IMR-90 (cell line): ENCODE measurements at regions not wholly inside any gene's neighbourhood (a gene's known extent, or its start where the extent isn't known, plus 50 kb on each side); places are given as distances from the start of the nearest gene placed in this dataset.

Source experiments
- ATAC-seq: fragments of 200-7000 bp; cut with Tn5 transposase; 2 replicates; pipeline ENCODE4 v1.9.1; 2020; ENCODE audit warnings: low read depth, mild to moderate bottlenecking, moderate library complexity
- BruUV-seq: library from RNA; stranded (reverse); fragments of 400-500 nt; replicated peaks from 2 replicates; lab custom pipeline; 2021; lab: Mats Ljungman, UMichigan
- CTCF ChIA-PET: fragments of 300-600 bp; formaldehyde crosslinking; extraction: SDS; loops from one replicate; lab custom pipeline; 2021; ENCODE audit warnings: antibody characterized with exemption; lab: Yijun Ruan, JAX
- POLR2A ChIA-PET: fragments of 300-600 bp; sonication (Branson Sonifier 250); formaldehyde crosslinking; loops from one replicate; lab custom pipeline; 2022; ENCODE audit warnings: antibody characterized with exemption; ENCODE audit not compliant: unreplicated experiment; lab: Charles Lee
- DNase-seq: peaks from one replicate; pipeline ENCODE4 v3.0.0; 2013
- H2AFZ ChIP-seq: replicated peaks from 2 replicates; pipeline ENCODE3; 2013; ENCODE audit warnings: low read length, mild to moderate bottlenecking; ENCODE audit not compliant: poor library complexity
- H2AK5ac ChIP-seq: 2 replicates; pipeline ENCODE4 v1.6.1; 2013; ENCODE audit warnings: low read depth, low read length, inconsistent platforms
- H2AK9ac ChIP-seq: replicated peaks from 2 replicates; pipeline ENCODE3; 2013; ENCODE audit warnings: mild to moderate bottlenecking, low read depth, low read length, moderate library complexity; ENCODE audit not compliant: poor library complexity
- H2BK120ac ChIP-seq: 2 replicates; pipeline ENCODE4 v1.6.1; 2013; ENCODE audit warnings: low read depth, low read length, inconsistent platforms
- H2BK15ac ChIP-seq: 3 replicates; pipeline ENCODE4 v1.6.1; 2013; ENCODE audit warnings: low read depth, low read length, inconsistent platforms
- H2BK20ac ChIP-seq: 2 replicates; pipeline ENCODE4 v1.6.1; 2013; ENCODE audit warnings: low read depth, mild to moderate bottlenecking, inconsistent platforms, low read length, moderate library complexity
- H2BK5ac ChIP-seq: 2 replicates; pipeline ENCODE4 v1.6.1; 2013; ENCODE audit warnings: mild to moderate bottlenecking, low read depth, low read length, inconsistent platforms; ENCODE audit not compliant: poor library complexity, severe bottlenecking
- H3K14ac ChIP-seq: replicated peaks from 2 replicates; pipeline ENCODE4 v1.6.1; 2013; ENCODE audit warnings: low read depth, low read length, inconsistent platforms
- H3K18ac ChIP-seq: 2 replicates; pipeline ENCODE4 v1.6.1; 2013; ENCODE audit warnings: low read depth, low read length, control low read depth
- H3K23ac ChIP-seq: 2 replicates; pipeline ENCODE4 v1.6.1; 2013; ENCODE audit warnings: low read depth, low read length, inconsistent platforms
- H3K27ac ChIP-seq: 2 replicates; pipeline ENCODE4 v1.5.1; 2013; ENCODE audit warnings: mild to moderate bottlenecking, control low read depth, low read length; ENCODE audit not compliant: insufficient read depth
- H3K27me3 ChIP-seq: 2 replicates; pipeline ENCODE4 v1.6.1; 2013; ENCODE audit warnings: low read length; ENCODE audit not compliant: control insufficient read depth, insufficient read depth
- H3K36me3 ChIP-seq: 2 replicates; pipeline ENCODE4 v1.6.1; 2013; ENCODE audit warnings: low read length, mixed read lengths; ENCODE audit not compliant: control insufficient read depth, insufficient read depth
- H3K4ac ChIP-seq: 2 replicates; pipeline ENCODE4 v1.6.1; 2013; ENCODE audit warnings: low read depth, low read length, inconsistent platforms
- H3K4me1 ChIP-seq: 2 replicates; pipeline ENCODE4 v1.6.1; 2013; ENCODE audit warnings: low read length, mixed read lengths; ENCODE audit not compliant: control insufficient read depth, insufficient read depth
- H3K4me2 ChIP-seq: 2 replicates; pipeline ENCODE4 v1.6.1; 2013; ENCODE audit warnings: low read depth, mild to moderate bottlenecking, control low read depth, low read length, moderate library complexity
- H3K4me3 ChIP-seq: 2 replicates; pipeline ENCODE4 v1.5.1; 2013; ENCODE audit warnings: low read depth, mild to moderate bottlenecking, control low read depth, low read length, moderate library complexity; ENCODE audit not compliant: insufficient read depth
- H3K56ac ChIP-seq: 2 replicates; pipeline ENCODE4 v1.6.1; 2013; ENCODE audit warnings: low read length, inconsistent platforms; ENCODE audit not compliant: insufficient read depth; ENCODE audit errors: extremely low read depth
- H3K79me1 ChIP-seq, 2 experiments: 2 replicates each; pipeline ENCODE4 v1.6.1; 2013; ENCODE audit warnings: low read length in 2 of 2, inconsistent platforms in 1 of 2, low read depth in 1 of 2
- H3K9ac ChIP-seq: 2 replicates; pipeline ENCODE4 v1.6.1; 2013; ENCODE audit warnings: low read depth, low read length, control low read depth
- H3K9me1 ChIP-seq: 2 replicates; pipeline ENCODE4 v1.6.1; 2013; ENCODE audit warnings: low read length, inconsistent platforms; ENCODE audit not compliant: insufficient read depth
- H3K9me3 ChIP-seq: 2 replicates; pipeline ENCODE4 v1.6.1; 2013; ENCODE audit warnings: low read length; ENCODE audit not compliant: control insufficient read depth, insufficient read depth
- H4K20me1 ChIP-seq: 2 replicates; pipeline ENCODE4 v1.6.1; 2013; ENCODE audit warnings: low read length, inconsistent platforms; ENCODE audit not compliant: insufficient read depth
- H4K5ac ChIP-seq: 2 replicates; pipeline ENCODE4 v1.6.1; 2013; ENCODE audit warnings: mild to moderate bottlenecking, low read depth, low read length, control low read depth
- H4K8ac ChIP-seq, 2 experiments: 2 replicates each; pipeline ENCODE4 v1.6.1; 2013; ENCODE audit warnings: low read depth in 2 of 2, low read length in 2 of 2, control low read depth in 1 of 2, inconsistent platforms in 1 of 2
- H4K91ac ChIP-seq: 2 replicates; pipeline ENCODE4 v1.6.1; 2013; ENCODE audit warnings: low read depth, low read length, inconsistent platforms; ENCODE audit not compliant: insufficient read depth
- BHLHE40 ChIP-seq: fragments of 150-350 bp; IDR thresholded peaks from 2 replicates; pipeline ENCODE4 v1.6.1; 2016; ENCODE audit warnings: mild to moderate bottlenecking, low read depth, low read length
- CEBPB ChIP-seq: IDR thresholded peaks from 2 replicates; pipeline ENCODE4 v1.6.1; 2012; ENCODE audit warnings: low read depth, low read length, improper control_type of control experiment
- FOS ChIP-seq: fragments of 150-350 bp; IDR thresholded peaks from 2 replicates; pipeline ENCODE4 v1.6.1; 2016; ENCODE audit warnings: low read depth, low read length
- MAZ ChIP-seq: IDR thresholded peaks from 2 replicates; pipeline ENCODE4 v1.6.1; 2012; ENCODE audit warnings: low read depth, mild to moderate bottlenecking, low read length, improper control_type of control experiment, moderate library complexity, borderline replicate concordance
- MXI1 ChIP-seq: IDR thresholded peaks from 2 replicates; pipeline ENCODE4 v1.6.1; 2012; ENCODE audit warnings: low read depth, mild to moderate bottlenecking, low read length, moderate library complexity, borderline replicate concordance
- NFE2L2 ChIP-seq: fragments of 150-350 bp; IDR thresholded peaks from 2 replicates; pipeline ENCODE4 v1.6.1; 2016; ENCODE audit warnings: low read depth, mild to moderate bottlenecking, low read length
- POLR2A ChIP-seq: IDR thresholded peaks from 2 replicates; pipeline ENCODE4 v1.6.1; 2012; ENCODE audit warnings: mild to moderate bottlenecking, low read depth, low read length
- RAD21 ChIP-seq: IDR thresholded peaks from 2 replicates; pipeline ENCODE4 v1.6.1; 2012; ENCODE audit warnings: low read length, improper control_type of control experiment
- RCOR1 ChIP-seq: IDR thresholded peaks from 2 replicates; pipeline ENCODE4 v1.6.1; 2012; ENCODE audit warnings: mild to moderate bottlenecking, low read length, improper control_type of control experiment; ENCODE audit not compliant: insufficient replicate concordance
- RFX5 ChIP-seq: IDR thresholded peaks from 2 replicates; pipeline ENCODE4 v1.8.0; 2012; ENCODE audit warnings: low read depth, mild to moderate bottlenecking, low read length, moderate library complexity
- SMC3 ChIP-seq: fragments of 150-350 bp; IDR thresholded peaks from 2 replicates; pipeline ENCODE4 v1.6.1; 2016; ENCODE audit warnings: low read depth, mild to moderate bottlenecking, antibody characterized with exemption, low read length, moderate library complexity
- WGBS, 2 experiments: methylation state at CpG; one replicate each; pipeline versions ENCODE4 v1.1.5 to v1.1.7; 2013; ENCODE audit warnings: missing lambda C conversion rate in 2 of 2; ENCODE audit not compliant: insufficient read length in 1 of 2; ENCODE audit errors: extremely low coverage in 2 of 2; 5-methylcytosine and 5-hydroxymethylcytosine counted together
- dilution Hi-C: fragments of 300-500 bp; cut with HindIII; formaldehyde crosslinking; loops from one replicate; pipeline ENCODE4 v1.14.3; 2018; ENCODE audit warnings: low sequenced_read_pairs; ENCODE audit not compliant: unreplicated experiment
- in situ Hi-C: fragments of 300-500 bp; cut with MboI; formaldehyde crosslinking; loops from 3 replicates; pipeline ENCODE4 v1.14.3; 2019; ENCODE audit warnings: low sequenced_read_pairs, inconsistent platforms, mixed read lengths
- intact Hi-C: fragments of 100-400 bp; cut with micrococcal nuclease; formaldehyde crosslinking; loops from 2 replicates; pipeline ENCODE4 v1.10.0; 2022
- TF ChIP-seq, protein P1 (sequence below): fragments of 150-350 bp; IDR thresholded peaks from 2 replicates; pipeline ENCODE4 v1.6.1; 2017; ENCODE audit warnings: mild to moderate bottlenecking, antibody characterized with exemption, low read length, low read depth
- TF ChIP-seq, protein P2 (sequence below): fragments of 150-350 bp; IDR thresholded peaks from 2 replicates; pipeline ENCODE4 v1.6.1; 2016; ENCODE audit warnings: low read depth, mild to moderate bottlenecking, low read length, moderate library complexity, borderline replicate concordance
- TF ChIP-seq, protein P3 (sequence below): conservative IDR thresholded peaks from 2 replicates; pipeline ENCODE4 v1.5.1; 2012; ENCODE audit warnings: mild to moderate bottlenecking, low read depth, low read length, improper control_type of control experiment

DNA sequence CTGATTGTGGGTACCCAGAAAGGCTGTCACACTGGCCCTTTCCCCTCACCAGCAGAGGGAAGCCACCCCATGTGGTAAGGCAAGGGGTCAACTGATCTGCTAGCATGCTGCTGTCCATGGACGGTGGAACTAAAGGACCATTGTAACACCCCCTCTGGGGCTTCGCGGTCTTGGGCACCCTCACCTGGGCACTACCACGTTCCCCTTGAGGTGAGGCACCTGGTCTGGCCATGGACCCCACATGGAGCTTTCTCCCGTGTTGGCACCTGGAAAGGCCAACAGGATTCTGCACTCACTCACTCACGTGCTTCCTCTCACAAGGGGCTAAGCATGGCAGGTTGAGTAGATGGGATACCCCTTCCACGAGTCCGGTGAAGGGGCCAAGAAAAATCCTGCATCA lies 72.0 kb upstream of the RFX3 start:
- BruUV-seq: no TSS peak
- Histone ChIP-seq H3K4me2 (no peak overlapping the region), H4K8ac (no peak overlapping the region), H2AFZ (peak overlapping the region; percentile 21), H4K5ac (no peak overlapping the region), H2BK20ac (no peak overlapping the region), H3K27me3 (no peaks in the 10 kb centered on the region), H2AK9ac (no peak overlapping the region), H3K9me3 (no peaks in the 10 kb centered on the region), H3K9me1 (no peaks in the 10 kb centered on the region), H3K4ac (no peak overlapping the region), H3K79me1 (no peaks in the 10 kb centered on the region), H3K4me3 (no peak overlapping the region), H4K20me1 (no peaks in the 10 kb centered on the region), H2BK15ac (no peak overlapping the region), H3K9ac (no peak overlapping the region), H3K18ac (no peak overlapping the region), H2AK5ac (no peak overlapping the region), H3K14ac (no peak overlapping the region), H3K23ac (no peak overlapping the region), H4K91ac (no peak overlapping the region), H3K36me3 (no peaks in the 10 kb centered on the region), H3K27ac (no peak overlapping the region), H3K4me1 (no peaks in the 10 kb centered on the region), H3K56ac (no peak overlapping the region), H2BK5ac (no peak overlapping the region), H2BK120ac (no peak overlapping the region)
- CTCF ChIA-PET: no interaction called here
- in situ Hi-C loops: no loop called here
- POLR2A ChIA-PET: interaction anchor here (0.5 kb wide), 1 partner anchor 1004 kb away, joined by 3 read pairs; no protein-coding TSS in a partner anchor
- no peak for TF ChIP-seq CEBPB
- TF ChIP-seq SMC3: no peak
- no peak for TF ChIP-seq MAZ
- TF ChIP-seq BHLHE40: no peak
- TF ChIP-seq, protein P1, sequence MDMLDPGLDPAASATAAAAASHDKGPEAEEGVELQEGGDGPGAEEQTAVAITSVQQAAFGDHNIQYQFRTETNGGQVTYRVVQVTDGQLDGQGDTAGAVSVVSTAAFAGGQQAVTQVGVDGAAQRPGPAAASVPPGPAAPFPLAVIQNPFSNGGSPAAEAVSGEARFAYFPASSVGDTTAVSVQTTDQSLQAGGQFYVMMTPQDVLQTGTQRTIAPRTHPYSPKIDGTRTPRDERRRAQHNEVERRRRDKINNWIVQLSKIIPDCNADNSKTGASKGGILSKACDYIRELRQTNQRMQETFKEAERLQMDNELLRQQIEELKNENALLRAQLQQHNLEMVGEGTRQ: no peak
- TF ChIP-seq, protein P2, sequence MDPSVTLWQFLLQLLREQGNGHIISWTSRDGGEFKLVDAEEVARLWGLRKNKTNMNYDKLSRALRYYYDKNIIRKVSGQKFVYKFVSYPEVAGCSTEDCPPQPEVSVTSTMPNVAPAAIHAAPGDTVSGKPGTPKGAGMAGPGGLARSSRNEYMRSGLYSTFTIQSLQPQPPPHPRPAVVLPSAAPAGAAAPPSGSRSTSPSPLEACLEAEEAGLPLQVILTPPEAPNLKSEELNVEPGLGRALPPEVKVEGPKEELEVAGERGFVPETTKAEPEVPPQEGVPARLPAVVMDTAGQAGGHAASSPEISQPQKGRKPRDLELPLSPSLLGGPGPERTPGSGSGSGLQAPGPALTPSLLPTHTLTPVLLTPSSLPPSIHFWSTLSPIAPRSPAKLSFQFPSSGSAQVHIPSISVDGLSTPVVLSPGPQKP: no peak
- no peak for TF ChIP-seq MXI1
- no peak for TF ChIP-seq NFE2L2
- TF ChIP-seq FOS: no peak
- no peak for TF ChIP-seq RFX5
- TF ChIP-seq, protein P3, sequence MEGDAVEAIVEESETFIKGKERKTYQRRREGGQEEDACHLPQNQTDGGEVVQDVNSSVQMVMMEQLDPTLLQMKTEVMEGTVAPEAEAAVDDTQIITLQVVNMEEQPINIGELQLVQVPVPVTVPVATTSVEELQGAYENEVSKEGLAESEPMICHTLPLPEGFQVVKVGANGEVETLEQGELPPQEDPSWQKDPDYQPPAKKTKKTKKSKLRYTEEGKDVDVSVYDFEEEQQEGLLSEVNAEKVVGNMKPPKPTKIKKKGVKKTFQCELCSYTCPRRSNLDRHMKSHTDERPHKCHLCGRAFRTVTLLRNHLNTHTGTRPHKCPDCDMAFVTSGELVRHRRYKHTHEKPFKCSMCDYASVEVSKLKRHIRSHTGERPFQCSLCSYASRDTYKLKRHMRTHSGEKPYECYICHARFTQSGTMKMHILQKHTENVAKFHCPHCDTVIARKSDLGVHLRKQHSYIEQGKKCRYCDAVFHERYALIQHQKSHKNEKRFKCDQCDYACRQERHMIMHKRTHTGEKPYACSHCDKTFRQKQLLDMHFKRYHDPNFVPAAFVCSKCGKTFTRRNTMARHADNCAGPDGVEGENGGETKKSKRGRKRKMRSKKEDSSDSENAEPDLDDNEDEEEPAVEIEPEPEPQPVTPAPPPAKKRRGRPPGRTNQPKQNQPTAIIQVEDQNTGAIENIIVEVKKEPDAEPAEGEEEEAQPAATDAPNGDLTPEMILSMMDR: no peak
- TF ChIP-seq POLR2A: no peak
- no peak for TF ChIP-seq RCOR1
- no peak for TF ChIP-seq RAD21
- dilution Hi-C loops: no loop called here
- intact Hi-C loops: no loop called here
- DNase-seq (no peak), ATAC-seq (no peak)
- 100% methylated on average over 2 of the region's 8 CpGs; no CpG with 5 or more reads in 1 of the 2 experiments for WGBS, 2 experiments
